Neural crest cell (in vitro differentiated cells): ENCODE measurements at regions not wholly inside any gene's neighbourhood (a gene's known extent, or its start where the extent isn't known, plus 50 kb on each side); places are given as distances from the start of the nearest gene placed in this dataset.
A peak's percentile ranks its signal among the peaks of the same experiment; 100 is the strongest.

ENCODE experiments used
- DNase-seq: peaks from one replicate; pipeline ENCODE4 v3.0.0; 2021; ENCODE audit warnings: low read depth, mixed read lengths, low spot score
- H3K27ac Mint-ChIP-seq: one replicate; pipeline ENCODE4 v1.8.0; 2021; ENCODE audit warnings: mild to moderate bottlenecking, mixed read lengths; ENCODE audit not compliant: unreplicated experiment
- H3K27me3 Mint-ChIP-seq: 2 replicates; pipeline ENCODE4 v1.8.0; 2021; ENCODE audit warnings: low read depth, mild to moderate bottlenecking, mixed read lengths
- H3K36me3 Mint-ChIP-seq: 2 replicates; pipeline ENCODE4 v1.8.0; 2021; ENCODE audit warnings: low read depth, mild to moderate bottlenecking, mixed read lengths
- H3K4me1 Mint-ChIP-seq: 2 replicates; pipeline ENCODE4 v1.8.0; 2021; ENCODE audit warnings: mixed read lengths
- H3K4me3 Mint-ChIP-seq: one replicate; pipeline ENCODE4 v1.8.0; 2021; ENCODE audit warnings: mild to moderate bottlenecking, mixed read lengths
- H3K9me3 Mint-ChIP-seq: 2 replicates; pipeline ENCODE4 v1.8.0; 2021; ENCODE audit warnings: mixed read lengths
- TF ChIP-seq, protein P1 (sequence below): fragments of 200-600 bp; sonication (generic); conservative IDR thresholded peaks from 2 replicates; pipeline ENCODE4 v1.5.0; 2021; ENCODE audit warnings: antibody characterized with exemption, mild to moderate bottlenecking

DNA sequence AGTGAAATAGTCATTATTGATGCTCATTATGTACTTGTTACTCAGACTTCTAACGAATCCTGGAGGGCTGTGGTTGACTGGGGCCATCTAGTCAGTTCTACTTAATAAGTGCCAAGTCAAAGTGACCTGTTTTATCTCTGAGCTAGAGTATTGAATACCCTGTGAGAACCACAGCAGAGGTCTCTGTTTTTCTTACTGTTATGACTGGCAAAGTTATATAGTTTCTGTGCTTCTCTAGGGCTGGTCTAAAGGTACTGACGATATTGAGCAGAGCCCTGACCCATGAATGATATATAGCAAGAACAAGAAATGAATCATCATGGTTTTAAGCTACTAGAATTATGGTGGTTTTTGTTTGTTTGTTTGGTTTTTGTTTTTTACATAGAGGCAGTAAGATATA lies 555.8 kb downstream of the PLA2G4A start:
- TF ChIP-seq, protein P1, sequence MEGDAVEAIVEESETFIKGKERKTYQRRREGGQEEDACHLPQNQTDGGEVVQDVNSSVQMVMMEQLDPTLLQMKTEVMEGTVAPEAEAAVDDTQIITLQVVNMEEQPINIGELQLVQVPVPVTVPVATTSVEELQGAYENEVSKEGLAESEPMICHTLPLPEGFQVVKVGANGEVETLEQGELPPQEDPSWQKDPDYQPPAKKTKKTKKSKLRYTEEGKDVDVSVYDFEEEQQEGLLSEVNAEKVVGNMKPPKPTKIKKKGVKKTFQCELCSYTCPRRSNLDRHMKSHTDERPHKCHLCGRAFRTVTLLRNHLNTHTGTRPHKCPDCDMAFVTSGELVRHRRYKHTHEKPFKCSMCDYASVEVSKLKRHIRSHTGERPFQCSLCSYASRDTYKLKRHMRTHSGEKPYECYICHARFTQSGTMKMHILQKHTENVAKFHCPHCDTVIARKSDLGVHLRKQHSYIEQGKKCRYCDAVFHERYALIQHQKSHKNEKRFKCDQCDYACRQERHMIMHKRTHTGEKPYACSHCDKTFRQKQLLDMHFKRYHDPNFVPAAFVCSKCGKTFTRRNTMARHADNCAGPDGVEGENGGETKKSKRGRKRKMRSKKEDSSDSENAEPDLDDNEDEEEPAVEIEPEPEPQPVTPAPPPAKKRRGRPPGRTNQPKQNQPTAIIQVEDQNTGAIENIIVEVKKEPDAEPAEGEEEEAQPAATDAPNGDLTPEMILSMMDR: no peak
- no peaks in the 10 kb centered on the region for H3K36me3 Mint-ChIP-seq
- H3K9me3 Mint-ChIP-seq: no peaks in the 10 kb centered on the region
- no peak for DNase-seq
- no peak overlapping the region for H3K4me3 Mint-ChIP-seq
- no peak overlapping the region for H3K27ac Mint-ChIP-seq
- no peaks in the 10 kb centered on the region for H3K27me3 Mint-ChIP-seq
- peaks cover 4% of the 10 kb centered on the region for H3K4me1 Mint-ChIP-seq

DNA sequence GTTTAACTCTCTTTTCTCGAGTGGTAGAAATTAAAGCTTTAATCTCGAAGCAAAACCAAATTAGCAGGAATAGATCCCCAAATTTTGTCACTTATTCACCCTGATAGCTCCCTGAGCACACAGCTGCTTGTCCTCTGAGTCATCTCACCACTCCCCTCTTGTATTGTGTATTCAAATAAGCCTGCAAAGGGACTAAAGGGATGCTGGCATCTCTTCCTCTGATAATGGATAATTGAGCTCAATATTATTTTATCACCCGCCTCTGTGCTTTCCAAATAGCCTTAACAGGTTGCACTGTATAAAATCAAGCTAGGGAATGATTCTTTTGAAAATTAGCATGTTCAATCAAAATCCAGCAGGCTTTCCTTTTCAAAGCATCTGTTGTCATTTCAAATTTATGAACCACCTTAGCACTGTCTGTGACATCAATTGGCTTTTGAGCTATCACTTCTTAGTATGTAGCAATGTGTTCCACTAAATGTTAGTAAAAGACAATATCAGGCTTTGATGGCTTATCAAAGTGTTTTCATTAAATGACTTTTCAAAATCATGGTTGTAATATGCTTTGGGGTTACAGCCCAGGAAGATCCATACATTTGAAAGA lies 561.6 kb downstream of the PLA2G4A start:
- Mint-ChIP-seq H3K27me3 (no peaks in the 10 kb centered on the region), H3K9me3 (no peaks in the 10 kb centered on the region), H3K27ac (no peak overlapping the region), H3K4me3 (no peak overlapping the region), H3K4me1 (peaks cover 6% of the 10 kb centered on the region), H3K36me3 (no peaks in the 10 kb centered on the region)
- no peak for DNase-seq
- TF ChIP-seq, protein P1: no peak

DNA sequence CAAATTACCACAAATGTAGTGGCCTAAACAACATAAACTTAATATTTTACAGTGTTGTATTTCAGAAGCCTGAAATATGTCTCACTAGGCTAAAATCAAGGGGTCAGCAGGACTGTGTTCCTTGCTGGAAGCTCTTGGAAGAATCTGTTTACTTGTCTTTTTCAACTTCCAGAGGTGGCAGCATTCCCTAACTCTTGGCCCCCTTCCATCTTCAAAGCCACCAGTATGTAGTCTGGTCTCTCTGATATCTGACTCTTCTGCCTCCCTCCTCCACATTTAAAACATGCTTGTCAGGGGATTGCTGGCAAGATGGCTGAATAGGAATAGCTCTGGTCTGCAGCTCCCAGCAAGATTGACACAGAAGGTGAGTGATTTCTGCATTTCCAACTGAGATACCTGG lies 567.5 kb downstream of the PLA2G4A start:
- Mint-ChIP-seq H3K4me1 (no peaks in the 10 kb centered on the region), H3K27me3 (no peaks in the 10 kb centered on the region), H3K9me3 (no peaks in the 10 kb centered on the region), H3K27ac (no peak overlapping the region), H3K36me3 (no peaks in the 10 kb centered on the region), H3K4me3 (no peak overlapping the region)
- TF ChIP-seq, protein P1: no peak
- DNase-seq: no peak

DNA sequence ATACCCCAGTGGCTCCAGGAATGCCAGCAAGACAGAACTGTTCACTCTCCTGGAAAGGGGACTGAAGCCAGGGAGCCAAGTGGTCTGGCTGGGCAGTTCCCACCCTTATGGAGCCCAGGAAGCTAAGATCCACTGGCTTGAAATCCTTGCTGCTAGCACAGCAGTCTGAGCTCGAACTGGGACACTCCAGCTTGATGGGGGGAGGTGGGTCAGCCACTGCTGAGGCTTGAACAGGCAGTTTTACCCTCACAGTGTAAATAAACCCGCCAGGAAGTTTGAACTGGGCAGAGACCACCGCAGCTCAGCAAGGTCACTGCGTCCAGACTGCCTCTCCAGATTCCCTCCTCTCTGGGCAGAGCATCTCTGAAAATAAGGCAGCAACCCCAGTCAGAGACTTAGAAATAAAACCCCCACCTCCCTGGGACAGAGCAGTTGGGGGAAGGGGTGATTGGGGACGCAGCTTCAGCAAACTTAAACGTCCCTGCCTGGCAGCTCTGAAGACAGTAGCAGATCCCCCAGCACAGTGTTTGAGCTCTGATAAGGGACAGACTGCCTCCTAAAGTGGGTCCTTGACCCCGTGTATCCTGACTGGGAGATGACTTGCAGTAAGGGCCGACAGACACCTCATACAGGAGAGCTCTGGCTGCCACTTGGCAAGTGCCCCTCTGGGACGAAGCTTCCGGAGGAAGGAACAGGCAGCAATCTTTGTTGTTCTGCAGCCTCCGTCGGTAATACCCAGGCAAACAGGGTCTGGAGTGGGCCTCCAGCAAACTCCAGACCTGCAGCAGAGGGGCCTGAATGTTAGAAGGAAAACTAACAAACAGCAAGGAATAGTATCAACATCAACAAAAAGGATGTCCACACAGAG lies 568.4 kb downstream of the PLA2G4A start:
- Mint-ChIP-seq H3K4me3 (no peak overlapping the region), H3K27ac (peak overlapping the region; percentile 71), H3K9me3 (no peaks in the 10 kb centered on the region), H3K27me3 (no peaks in the 10 kb centered on the region), H3K4me1 (no peaks in the 10 kb centered on the region), H3K36me3 (no peaks in the 10 kb centered on the region)
- TF ChIP-seq, protein P1: no peak
- no peak for DNase-seq

DNA sequence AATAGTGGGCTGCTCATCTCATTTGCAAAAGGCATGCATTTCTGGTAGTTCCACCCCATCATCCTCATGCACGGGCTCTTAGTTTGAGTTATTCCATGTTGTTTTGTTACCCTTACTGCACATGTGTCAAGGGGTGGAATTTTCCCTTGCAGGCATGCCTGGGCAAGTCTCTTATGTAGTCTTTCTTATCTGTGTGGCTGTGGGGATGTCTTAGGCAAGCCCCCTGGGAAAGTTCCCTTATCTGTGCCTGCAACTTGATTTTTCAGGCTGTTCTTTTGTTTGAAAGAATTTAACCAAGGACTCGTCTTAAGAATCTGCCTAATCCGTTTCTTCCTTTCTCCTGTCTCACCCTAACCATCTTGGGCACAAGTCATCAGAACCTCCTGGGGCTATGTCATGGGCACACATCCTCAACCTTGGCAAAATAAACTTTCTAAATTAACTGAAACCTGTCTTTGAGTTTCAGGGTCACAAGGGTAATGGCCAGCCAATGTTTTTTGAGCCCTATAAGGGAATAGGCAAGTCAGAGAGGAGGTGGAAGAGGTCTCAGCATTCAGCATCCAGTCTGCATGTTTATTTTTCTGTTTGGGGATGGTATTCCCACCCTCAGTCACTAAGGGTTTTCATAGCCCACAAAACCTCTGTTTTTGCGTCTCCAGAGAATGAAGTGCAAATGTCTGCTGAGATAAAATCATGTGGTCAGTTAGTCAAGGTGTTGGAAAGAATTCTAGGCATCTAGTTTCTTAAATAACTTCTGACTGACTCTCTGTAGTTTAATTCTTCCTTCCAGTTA lies 579.7 kb downstream of the PLA2G4A start:
- no peak overlapping the region for H3K27ac Mint-ChIP-seq
- peaks cover 4% of the 10 kb centered on the region for H3K9me3 Mint-ChIP-seq
- H3K4me1 Mint-ChIP-seq: peaks cover 6% of the 10 kb centered on the region
- no peak overlapping the region for H3K4me3 Mint-ChIP-seq
- H3K36me3 Mint-ChIP-seq: no peaks in the 10 kb centered on the region
- DNase-seq: no peak
- no peaks in the 10 kb centered on the region for H3K27me3 Mint-ChIP-seq
- TF ChIP-seq, protein P1: no peak
